Neural cell (in vitro differentiated cells): ENCODE measurements at regions not wholly inside any gene's neighbourhood (a gene's known extent, or its start where the extent isn't known, plus 50 kb on each side); places are given as distances from the start of the nearest gene placed in this dataset.

Experiments used
- EP300 ChIP-seq: fragments of 450-650 bp; conservative IDR thresholded peaks from 2 replicates; pipeline ENCODE4 v1.6.1; 2014; ENCODE audit warnings: antibody characterized with exemption, mild to moderate bottlenecking, moderate library complexity; ENCODE audit not compliant: poor library complexity, severe bottlenecking
- MXI1 ChIP-seq: fragments of 450-650 bp; conservative IDR thresholded peaks from 2 replicates; pipeline ENCODE4 v1.6.1; 2014; ENCODE audit warnings: antibody characterized with exemption, mild to moderate bottlenecking; ENCODE audit not compliant: poor library complexity, severe bottlenecking
- RAD21 ChIP-seq: fragments of 450-650 bp; conservative IDR thresholded peaks from 2 replicates; pipeline ENCODE4 v1.6.1; 2014; ENCODE audit warnings: antibody characterized with exemption, mild to moderate bottlenecking, moderate library complexity
- TAF1 ChIP-seq: IDR thresholded peaks from 2 replicates; pipeline ENCODE4 v1.6.1; 2012; ENCODE audit warnings: low read depth
- TF ChIP-seq, protein P1 (sequence below): fragments of 450-650 bp; IDR thresholded peaks from 2 replicates; pipeline ENCODE4 v1.5.1; 2014; ENCODE audit warnings: antibody characterized with exemption, mild to moderate bottlenecking, moderate library complexity; ENCODE audit not compliant: poor library complexity, severe bottlenecking

- no peak for TF ChIP-seq RAD21
- TF ChIP-seq, protein P1, sequence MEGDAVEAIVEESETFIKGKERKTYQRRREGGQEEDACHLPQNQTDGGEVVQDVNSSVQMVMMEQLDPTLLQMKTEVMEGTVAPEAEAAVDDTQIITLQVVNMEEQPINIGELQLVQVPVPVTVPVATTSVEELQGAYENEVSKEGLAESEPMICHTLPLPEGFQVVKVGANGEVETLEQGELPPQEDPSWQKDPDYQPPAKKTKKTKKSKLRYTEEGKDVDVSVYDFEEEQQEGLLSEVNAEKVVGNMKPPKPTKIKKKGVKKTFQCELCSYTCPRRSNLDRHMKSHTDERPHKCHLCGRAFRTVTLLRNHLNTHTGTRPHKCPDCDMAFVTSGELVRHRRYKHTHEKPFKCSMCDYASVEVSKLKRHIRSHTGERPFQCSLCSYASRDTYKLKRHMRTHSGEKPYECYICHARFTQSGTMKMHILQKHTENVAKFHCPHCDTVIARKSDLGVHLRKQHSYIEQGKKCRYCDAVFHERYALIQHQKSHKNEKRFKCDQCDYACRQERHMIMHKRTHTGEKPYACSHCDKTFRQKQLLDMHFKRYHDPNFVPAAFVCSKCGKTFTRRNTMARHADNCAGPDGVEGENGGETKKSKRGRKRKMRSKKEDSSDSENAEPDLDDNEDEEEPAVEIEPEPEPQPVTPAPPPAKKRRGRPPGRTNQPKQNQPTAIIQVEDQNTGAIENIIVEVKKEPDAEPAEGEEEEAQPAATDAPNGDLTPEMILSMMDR, result no peak
- no peak for TF ChIP-seq MXI1
- TF ChIP-seq TAF1, result no peak
- no peak for TF ChIP-seq EP300
These were observed 102.4 kb downstream of the GATA3 start for GRCh38 chr10:8156918-8157317.
